MM.1S (cell line): ENCODE measurements at regions not wholly inside any gene's neighbourhood (a gene's known extent, or its start where the extent isn't known, plus 50 kb on each side); places are given as distances from the start of the nearest gene placed in this dataset.

ENCODE experiments used
- DNase-seq: peaks from one replicate; pipeline ENCODE4 v3.0.0-alpha.2; 2015
- H2AFZ ChIP-seq: fragments of 300-600 bp; sonication (generic); 2 replicates; pipeline ENCODE4 v1.6.0; 2016; ENCODE audit warnings: antibody characterized with exemption, low read length
- H3F3A ChIP-seq: fragments of 300-600 bp; sonication (generic); 2 replicates; pipeline ENCODE4 v1.6.1; 2016; ENCODE audit warnings: mild to moderate bottlenecking, antibody characterized with exemption, low read length, moderate library complexity, mixed read lengths; ENCODE audit not compliant: insufficient read depth
- H3K27ac ChIP-seq: fragments of 300-600 bp; sonication (generic); 2 replicates; pipeline ENCODE4 v1.5.1; 2016; ENCODE audit warnings: mild to moderate bottlenecking, low read length
- H3K27me3 ChIP-seq: fragments of 300-600 bp; sonication (generic); replicated peaks from 2 replicates; pipeline ENCODE4 v1.6.0; 2016; ENCODE audit warnings: low read length; ENCODE audit not compliant: insufficient read depth
- H3K36me3 ChIP-seq: fragments of 300-600 bp; sonication (generic); replicated peaks from 2 replicates; pipeline ENCODE4 v1.6.1; 2016; ENCODE audit warnings: mild to moderate bottlenecking, low read length, mixed read lengths; ENCODE audit not compliant: insufficient read depth
- H3K4me1 ChIP-seq: fragments of 300-600 bp; sonication (generic); 2 replicates; pipeline ENCODE4 v1.6.1; 2016; ENCODE audit warnings: low read length, mixed read lengths
- H3K4me2 ChIP-seq: fragments of 300-600 bp; sonication (generic); 2 replicates; pipeline ENCODE4 v1.6.0; 2016; ENCODE audit warnings: low read depth, low read length
- H3K4me3 ChIP-seq: fragments of 300-600 bp; sonication (generic); 2 replicates; pipeline ENCODE4 v1.5.1; 2016; ENCODE audit warnings: low read length, mixed read lengths
- H3K79me2 ChIP-seq: fragments of 300-600 bp; sonication (generic); 2 replicates; pipeline ENCODE4 v1.6.1; 2016; ENCODE audit warnings: mixed run types, low read length, mixed read lengths
- H3K9ac ChIP-seq: fragments of 300-600 bp; sonication (generic); 2 replicates; pipeline ENCODE4 v1.6.1; 2016; ENCODE audit warnings: low read length, mixed read lengths
- H3K9me2 ChIP-seq: fragments of 300-600 bp; sonication (generic); replicated peaks from 2 replicates; pipeline ENCODE4 v1.6.1; 2016; ENCODE audit warnings: mild to moderate bottlenecking, low read length, mixed read lengths; ENCODE audit not compliant: insufficient read depth
- H3K9me3 ChIP-seq: fragments of 300-600 bp; sonication (generic); replicated peaks from 2 replicates; pipeline ENCODE4 v1.6.1; 2016; ENCODE audit warnings: mild to moderate bottlenecking, low read length, mixed read lengths; ENCODE audit not compliant: insufficient read depth
- H4K20me1 ChIP-seq: fragments of 300-600 bp; sonication (generic); 2 replicates; pipeline ENCODE4 v1.6.1; 2016; ENCODE audit warnings: mild to moderate bottlenecking, low read length, moderate library complexity, mixed read lengths; ENCODE audit not compliant: insufficient read depth
- EZH2 ChIP-seq: fragments of 300-600 bp; sonication (generic); optimal IDR thresholded peaks from 2 replicates; pipeline ENCODE3; 2017; ENCODE audit warnings: low read depth, mild to moderate bottlenecking, antibody characterized with exemption, low read length, mixed read lengths
- EZH2phosphoT487 ChIP-seq: fragments of 300-600 bp; sonication (generic); IDR thresholded peaks from 2 replicates; pipeline ENCODE4 v1.6.1; 2018; ENCODE audit warnings: antibody characterized with exemption, low read length
- TF ChIP-seq, protein P1 (sequence below): fragments of 300-600 bp; sonication (generic); IDR thresholded peaks from 2 replicates; pipeline ENCODE4 v1.5.1; 2016; ENCODE audit warnings: antibody characterized with exemption, low read length, mixed read lengths

GRCh38 chr2:225766431-225766830, 366.9 kb downstream of the NYAP2 start:
- Histone ChIP-seq H3K9me2 (no peaks in the 10 kb centered on the region), H3K4me2 (no peak overlapping the region), H3K9ac (no peak overlapping the region), H3K4me3 (no peak overlapping the region), H3K79me2 (no peaks in the 10 kb centered on the region), H2AFZ (no peak overlapping the region), H3K4me1 (peaks cover 5% of the 10 kb centered on the region), H3K9me3 (no peaks in the 10 kb centered on the region), H3K27me3 (no peaks in the 10 kb centered on the region), H4K20me1 (no peaks in the 10 kb centered on the region), H3K36me3 (no peaks in the 10 kb centered on the region), H3F3A (no peaks in the 10 kb centered on the region), H3K27ac (no peak overlapping the region)
- TF ChIP-seq, protein P1, sequence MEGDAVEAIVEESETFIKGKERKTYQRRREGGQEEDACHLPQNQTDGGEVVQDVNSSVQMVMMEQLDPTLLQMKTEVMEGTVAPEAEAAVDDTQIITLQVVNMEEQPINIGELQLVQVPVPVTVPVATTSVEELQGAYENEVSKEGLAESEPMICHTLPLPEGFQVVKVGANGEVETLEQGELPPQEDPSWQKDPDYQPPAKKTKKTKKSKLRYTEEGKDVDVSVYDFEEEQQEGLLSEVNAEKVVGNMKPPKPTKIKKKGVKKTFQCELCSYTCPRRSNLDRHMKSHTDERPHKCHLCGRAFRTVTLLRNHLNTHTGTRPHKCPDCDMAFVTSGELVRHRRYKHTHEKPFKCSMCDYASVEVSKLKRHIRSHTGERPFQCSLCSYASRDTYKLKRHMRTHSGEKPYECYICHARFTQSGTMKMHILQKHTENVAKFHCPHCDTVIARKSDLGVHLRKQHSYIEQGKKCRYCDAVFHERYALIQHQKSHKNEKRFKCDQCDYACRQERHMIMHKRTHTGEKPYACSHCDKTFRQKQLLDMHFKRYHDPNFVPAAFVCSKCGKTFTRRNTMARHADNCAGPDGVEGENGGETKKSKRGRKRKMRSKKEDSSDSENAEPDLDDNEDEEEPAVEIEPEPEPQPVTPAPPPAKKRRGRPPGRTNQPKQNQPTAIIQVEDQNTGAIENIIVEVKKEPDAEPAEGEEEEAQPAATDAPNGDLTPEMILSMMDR = no peak
- TF ChIP-seq EZH2phosphoT487 (no peak), EZH2 (no peak)
- no peak for DNase-seq

- TF ChIP-seq EZH2 = no peak
- TF ChIP-seq, protein P1 = no peak
- TF ChIP-seq EZH2phosphoT487 = no peak
- H3K9me3 ChIP-seq = no peaks in the 10 kb centered on the region
- H2AFZ ChIP-seq = no peak overlapping the region
- no peaks in the 10 kb centered on the region for H3K79me2 ChIP-seq
- H4K20me1 ChIP-seq = no peaks in the 10 kb centered on the region
- DNase-seq = no peak
- H3K9me2 ChIP-seq = no peaks in the 10 kb centered on the region
- no peak overlapping the region for H3K27ac ChIP-seq
- no peaks in the 10 kb centered on the region for H3F3A ChIP-seq
- H3K4me2 ChIP-seq = no peak overlapping the region
- no peak overlapping the region for H3K9ac ChIP-seq
- no peaks in the 10 kb centered on the region for H3K36me3 ChIP-seq
- H3K27me3 ChIP-seq = no peaks in the 10 kb centered on the region
- no peak overlapping the region for H3K4me3 ChIP-seq
- H3K4me1 ChIP-seq = no peaks in the 10 kb centered on the region
Observed at GRCh38 chr2:225765820-225766219, 366.3 kb downstream of the NYAP2 start.

DNA sequence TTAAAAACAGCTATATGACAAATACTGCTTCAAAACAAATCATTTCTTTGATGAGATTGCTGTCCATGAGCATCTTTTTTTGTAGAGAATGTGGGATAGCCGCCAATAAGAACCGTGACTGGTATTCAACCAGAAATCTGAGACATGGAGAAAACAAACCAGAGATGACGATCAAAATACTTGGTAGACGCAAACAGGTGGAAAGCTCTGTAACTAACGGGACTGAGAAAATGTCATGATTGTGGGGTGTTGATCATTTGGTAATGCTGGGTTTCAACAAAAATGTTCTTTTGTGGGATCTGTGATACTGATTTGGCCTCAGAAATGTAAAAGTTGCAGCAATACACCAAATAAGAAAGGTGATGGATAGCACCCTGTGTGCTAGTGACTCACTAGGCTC, 364.8 kb downstream of the NYAP2 start:
- H3K4me1 ChIP-seq = no peaks in the 10 kb centered on the region
- H3K4me3 ChIP-seq = no peak overlapping the region
- H4K20me1 ChIP-seq = no peaks in the 10 kb centered on the region

GRCh38 chr2:225763711-225764110, 364.2 kb downstream of the NYAP2 start:
- Histone ChIP-seq H3K27me3 (no peaks in the 10 kb centered on the region), H3K4me1 (no peaks in the 10 kb centered on the region), H3F3A (no peaks in the 10 kb centered on the region), H3K9ac (no peak overlapping the region), H3K36me3 (no peaks in the 10 kb centered on the region), H3K4me3 (no peak overlapping the region), H3K9me3 (no peaks in the 10 kb centered on the region), H2AFZ (no peak overlapping the region), H3K27ac (no peak overlapping the region), H3K4me2 (no peak overlapping the region), H3K79me2 (no peaks in the 10 kb centered on the region), H4K20me1 (no peaks in the 10 kb centered on the region), H3K9me2 (no peaks in the 10 kb centered on the region)
- DNase-seq = no peak
- TF ChIP-seq EZH2 (no peak), EZH2phosphoT487 (no peak)
- TF ChIP-seq, protein P1 = no peak

More for the DNA sequence above, 364.8 kb downstream of the NYAP2 start:
- Histone ChIP-seq H3K36me3 (no peaks in the 10 kb centered on the region), H2AFZ (no peak overlapping the region), H3K27ac (no peak overlapping the region), H3K9me2 (no peaks in the 10 kb centered on the region), H3K27me3 (no peaks in the 10 kb centered on the region), H3K4me2 (no peak overlapping the region), H3K79me2 (no peaks in the 10 kb centered on the region), H3K9ac (no peak overlapping the region), H3K9me3 (no peaks in the 10 kb centered on the region), H3F3A (no peaks in the 10 kb centered on the region)
- TF ChIP-seq EZH2phosphoT487 (no peak), EZH2 (no peak)
- no peak for DNase-seq
